ENCODE measurements at regions not wholly inside any gene's neighbourhood (a gene's known extent, or its start where the extent isn't known, plus 50 kb on each side); places are given as distances from the start of the nearest gene placed in this dataset.

- H3K4me2 ChIP-seq = no peak overlapping the region
- H3K4me1 ChIP-seq = peaks cover 0 to 16% (median 1%) of the 10 kb centered on the region in 10 experiments; a peak in 5 of 20 replicates
- no peak overlapping the region for H3K27ac ChIP-seq
- H3K4me3 ChIP-seq = no peak overlapping the region
- no peaks in the 10 kb centered on the region for H4K20me1 ChIP-seq
- 0 out of 22 replicates have a peak, but pooled peaks cover 0 to 5% (median 0%) of the 10 kb centered on the region in 11 experiments for H3K9me3 ChIP-seq (replicated peaks in 1 of 11)
- TF ChIP-seq Cebpa-rat (IDR thresholded peaks at IDR 0.05) = no peak
- H3K27me3 ChIP-seq = no peaks in the 10 kb centered on the region
- H3K36me3 ChIP-seq = no peaks in the 10 kb centered on the region
- no peak overlapping the region for H3K9ac ChIP-seq
Measured at GRCh38 chr13:39149896-39150295, 111.6 kb downstream of the NHLRC3 start.

GRCh38 chr13:39154041-39154440, 115.8 kb downstream of the NHLRC3 start:
- no peak overlapping the region for H3K27ac ChIP-seq
- H3K4me2 ChIP-seq = no peak overlapping the region
- no peak overlapping the region for H3K9ac ChIP-seq
- H4K20me1 ChIP-seq = no peaks in the 10 kb centered on the region
- H3K27me3 ChIP-seq = no peaks in the 10 kb centered on the region
- no peak overlapping the region for H3K4me3 ChIP-seq
- no peak for TF ChIP-seq Cebpa-rat (IDR thresholded peaks at IDR 0.05)
- H3K9me3 ChIP-seq (replicated peaks in 1 of 11) = no peaks in the 10 kb centered on the region
- peaks cover 0 to 5% (median 0%) of the 10 kb centered on the region in 10 experiments; a peak in 3 of 20 replicates for H3K4me1 ChIP-seq
- no peaks in the 10 kb centered on the region for H3K36me3 ChIP-seq

GRCh38 chr13:39159393-39159792, 121.1 kb downstream of the NHLRC3 start:
- no peak overlapping the region for H3K9ac ChIP-seq
- H3K27ac ChIP-seq = no peak overlapping the region
- H3K36me3 ChIP-seq = no peaks in the 10 kb centered on the region
- TF ChIP-seq Cebpa-rat (IDR thresholded peaks at IDR 0.05) = no peak
- no peaks in the 10 kb centered on the region for H4K20me1 ChIP-seq
- H3K9me3 ChIP-seq (replicated peaks in 1 of 11) = no peaks in the 10 kb centered on the region
- H3K4me1 ChIP-seq = peaks cover 0 to 4% (median 0%) of the 10 kb centered on the region in 10 experiments; a peak in 1 of 20 replicates
- no peak overlapping the region for H3K4me2 ChIP-seq
- H3K4me3 ChIP-seq = no peak overlapping the region
- no peaks in the 10 kb centered on the region for H3K27me3 ChIP-seq

GRCh38 chr13:39159846-39160370, 121.7 kb downstream of the NHLRC3 start:
- Histone ChIP-seq H3K9me3 (replicated peaks in 1 of 11) (no peaks in the 10 kb centered on the region), H3K27me3 (no peaks in the 10 kb centered on the region), H3K36me3 (no peaks in the 10 kb centered on the region), H3K4me3 (no peak overlapping the region), H3K4me2 (no peak overlapping the region), H3K4me1 (peaks cover 0 to 4% (median 0%) of the 10 kb centered on the region in 10 experiments; a peak in 1 of 20 replicates), H4K20me1 (no peaks in the 10 kb centered on the region), H3K9ac (no peak overlapping the region), H3K27ac (no peak overlapping the region)
- no peak for TF ChIP-seq Cebpa-rat (IDR thresholded peaks at IDR 0.05)

GRCh38 chr13:39167018-39167417, 128.8 kb downstream of the NHLRC3 start:
- no peak for TF ChIP-seq Cebpa-rat (IDR thresholded peaks at IDR 0.05)
- H3K4me3 ChIP-seq = no peak overlapping the region
- H3K4me2 ChIP-seq = no peak overlapping the region
- no peaks in the 10 kb centered on the region for H3K36me3 ChIP-seq
- H3K4me1 ChIP-seq = no peaks in the 10 kb centered on the region
- no peaks in the 10 kb centered on the region for H3K27me3 ChIP-seq
- H4K20me1 ChIP-seq = no peaks in the 10 kb centered on the region
- H3K9me3 ChIP-seq (replicated peaks in 1 of 11) = no peaks in the 10 kb centered on the region
- no peak overlapping the region for H3K27ac ChIP-seq
- H3K9ac ChIP-seq = no peak overlapping the region

GRCh38 chr13:39170711-39171110, 132.5 kb downstream of the NHLRC3 start:
- Histone ChIP-seq H3K9me3 (replicated peaks in 1 of 11) (no peaks in the 10 kb centered on the region), H3K27me3 (no peaks in the 10 kb centered on the region), H3K4me2 (no peak overlapping the region), H3K4me1 (no peaks in the 10 kb centered on the region), H3K9ac (no peak overlapping the region), H3K27ac (no peak overlapping the region), H3K36me3 (no peaks in the 10 kb centered on the region), H4K20me1 (no peaks in the 10 kb centered on the region), H3K4me3 (no peak overlapping the region)
- no peak for TF ChIP-seq Cebpa-rat (IDR thresholded peaks at IDR 0.05)

GRCh38 chr13:39185326-39185725, 147.1 kb downstream of the NHLRC3 start:
- Histone ChIP-seq H3K27ac (no peak overlapping the region), H3K36me3 (no peaks in the 10 kb centered on the region), H3K4me3 (no peak overlapping the region), H3K27me3 (no peaks in the 10 kb centered on the region), H3K4me2 (no peak overlapping the region), H3K9me3 (replicated peaks in 1 of 11) (no peaks in the 10 kb centered on the region), H3K4me1 (no peaks in the 10 kb centered on the region), H4K20me1 (no peaks in the 10 kb centered on the region), H3K9ac (no peak overlapping the region)
- TF ChIP-seq Cebpa-rat (IDR thresholded peaks at IDR 0.05) = no peak

GRCh38 chr13:39186205-39186875, 148.1 kb downstream of the NHLRC3 start:
- no peaks in the 10 kb centered on the region for H3K4me1 ChIP-seq
- H3K27ac ChIP-seq = no peak overlapping the region
- H4K20me1 ChIP-seq = no peaks in the 10 kb centered on the region
- no peaks in the 10 kb centered on the region for H3K27me3 ChIP-seq
- H3K4me2 ChIP-seq = no peak overlapping the region
- H3K9me3 ChIP-seq (replicated peaks in 1 of 11) = no peaks in the 10 kb centered on the region
- TF ChIP-seq Cebpa-rat (IDR thresholded peaks at IDR 0.05) = no peak
- H3K9ac ChIP-seq = no peak overlapping the region
- H3K36me3 ChIP-seq = no peaks in the 10 kb centered on the region
- H3K4me3 ChIP-seq = no peak overlapping the region

- Histone ChIP-seq H4K20me1 (no peaks in the 10 kb centered on the region), H3K4me3 (no peak overlapping the region), H3K36me3 (no peaks in the 10 kb centered on the region), H3K4me2 (no peak overlapping the region), H3K9me3 (replicated peaks in 1 of 11) (no peaks in the 10 kb centered on the region), H3K27me3 (no peaks in the 10 kb centered on the region), H3K27ac (no peak overlapping the region), H3K4me1 (no peaks in the 10 kb centered on the region), H3K9ac (no peak overlapping the region)
- TF ChIP-seq Cebpa-rat (IDR thresholded peaks at IDR 0.05) = no peak
Measured at GRCh38 chr13:39189778-39190177, 151.5 kb downstream of the NHLRC3 start.

Measured in BLaER1 treated with 17β-estradiol and CSF1 and Interleukin-3, amounts not matched to agents 10 nM and 100 nM (cell line).